Endothelial cell of umbilical vein (primary cell): ENCODE measurements at regions not wholly inside any gene's neighbourhood (a gene's known extent, or its start where the extent isn't known, plus 50 kb on each side); places are given as distances from the start of the nearest gene placed in this dataset.

Experiments
- BruUV-seq: library from RNA; stranded (reverse); fragments of 400-500 nt; replicated peaks from 2 replicates; lab custom pipeline; 2021; lab: Mats Ljungman, UMichigan
- CTCF ChIA-PET: fragments of 300-600, 350-600 bp; sonication (Branson Sonifier 250); formaldehyde crosslinking; loops from one replicate; lab custom pipeline; 2021; ENCODE audit warnings: antibody characterized with exemption, inconsistent platforms; lab: Charles Lee
- POLR2A ChIA-PET: fragments of 300-600, 350-600 bp; sonication (Branson Sonifier 250); formaldehyde crosslinking; loops from one replicate; lab custom pipeline; 2021; ENCODE audit warnings: antibody characterized with exemption, inconsistent platforms; lab: Charles Lee
- DNase-seq: peaks from one replicate; pipeline ENCODE4 v3.0.0-alpha.2; 2011; ENCODE audit warnings: low read depth, low spot score
- FAIRE-seq: peaks from 2 replicates; lab custom pipeline; 2011; peaks lifted over from hg19 to GRCh38; lab: Jason Lieb, UNC
- H2AFZ ChIP-seq: 2 replicates; pipeline ENCODE4 v1.6.0; 2012; ENCODE audit warnings: low read depth, low read length, control low read depth, inconsistent platforms
- H3K27ac ChIP-seq: 2 replicates; pipeline ENCODE4 v1.5.1; 2011; ENCODE audit warnings: low read depth, mild to moderate bottlenecking, control low read depth, low read length, moderate library complexity; ENCODE audit not compliant: insufficient read depth
- H3K27me3 ChIP-seq, 2 experiments: 2 replicates each; pipeline versions ENCODE4 v1.6.0 to v1.6.1; 2011; ENCODE audit warnings: low read length in 2 of 2, mixed read lengths in 1 of 2; ENCODE audit not compliant: control insufficient read depth in 2 of 2, insufficient read depth in 2 of 2
- H3K36me3 ChIP-seq, 2 experiments: 2 replicates in 1 of 2; 3 replicates in 1 of 2; pipeline ENCODE4 v1.5.1; 2011; ENCODE audit warnings: low read length in 2 of 2, mild to moderate bottlenecking in 1 of 2, moderate library complexity in 1 of 2; ENCODE audit not compliant: control insufficient read depth in 2 of 2, insufficient read depth in 2 of 2; ENCODE audit errors: extremely low read depth in 1 of 2
- H3K4me1 ChIP-seq: 3 replicates; pipeline ENCODE4 v1.5.1; 2011; ENCODE audit warnings: mild to moderate bottlenecking, low read length; ENCODE audit not compliant: control insufficient read depth, insufficient read depth; ENCODE audit errors: extremely low read depth
- H3K4me2 ChIP-seq: 2 replicates; pipeline ENCODE4 v1.6.1; 2011; ENCODE audit warnings: low read length, control low read depth, mixed read lengths; ENCODE audit not compliant: insufficient read depth
- H3K4me3 ChIP-seq, 3 experiments: fragments of 200-600 bp in 1 of 3; sonication (generic), shearing (Covaris generic) in 1 of 3; replicated peaks in 1 of 3; 2 replicates each; pipeline ENCODE4 v1.5.1; 2011 to 2016; ENCODE audit warnings: control low read depth in 3 of 3, low read length in 3 of 3, mild to moderate bottlenecking in 2 of 3, inconsistent platforms in 1 of 3, low read depth in 1 of 3, moderate library complexity in 1 of 3; ENCODE audit not compliant: insufficient read depth in 1 of 3
- H3K79me2 ChIP-seq: 2 replicates; pipeline ENCODE4 v1.6.0; 2012; ENCODE audit warnings: low read length, inconsistent platforms; ENCODE audit not compliant: control insufficient read depth, insufficient read depth
- H3K9ac ChIP-seq: replicated peaks from 2 replicates; pipeline ENCODE3; 2011; ENCODE audit warnings: low read length, control low read depth; ENCODE audit not compliant: insufficient read depth; ENCODE audit errors: extremely low read depth
- H3K9me1 ChIP-seq: replicated peaks from 3 replicates; pipeline ENCODE4 v1.6.0; 2011; ENCODE audit warnings: mild to moderate bottlenecking, low read length; ENCODE audit not compliant: control insufficient read depth, insufficient read depth; ENCODE audit errors: extremely low read depth
- H3K9me3 ChIP-seq: replicated peaks from 2 replicates; pipeline ENCODE4 v1.5.1; 2012; ENCODE audit warnings: low read length, inconsistent platforms; ENCODE audit not compliant: control insufficient read depth, insufficient read depth
- H4K20me1 ChIP-seq: replicated peaks from 2 replicates; pipeline ENCODE3; 2011; ENCODE audit warnings: mild to moderate bottlenecking, low read length; ENCODE audit not compliant: control insufficient read depth, insufficient read depth; ENCODE audit errors: extremely low read depth
- CTCF ChIP-seq, 2 donors: IDR thresholded peaks; 1 replicate in 1 of 2; 2 replicates in 1 of 2; pipeline ENCODE4 v1.5.1; 2011; ENCODE audit warnings: low read length in 2 of 2, mild to moderate bottlenecking in 2 of 2, moderate library complexity in 2 of 2, control low read depth in 1 of 2, inconsistent platforms in 1 of 2, low read depth in 1 of 2; ENCODE audit not compliant: insufficient read depth in 1 of 2; ENCODE audit errors: extremely low read depth in 1 of 2
- EZH2 ChIP-seq: IDR thresholded peaks from 2 replicates; pipeline ENCODE4 v1.6.1; 2012; ENCODE audit warnings: borderline replicate concordance, low read depth, mild to moderate bottlenecking, moderate library complexity, low read length, inconsistent platforms; ENCODE audit not compliant: severe bottlenecking
- FOS ChIP-seq: IDR thresholded peaks from 2 replicates; pipeline ENCODE4 v1.6.1; 2011; ENCODE audit warnings: mild to moderate bottlenecking, low read length, moderate library complexity, borderline replicate concordance; ENCODE audit not compliant: insufficient read depth
- GATA2 ChIP-seq: IDR thresholded peaks from 2 replicates; pipeline ENCODE4 v1.7.0; 2011; ENCODE audit warnings: low read depth, mild to moderate bottlenecking, moderate library complexity, mixed read lengths, low read length; ENCODE audit not compliant: insufficient read length, insufficient read depth
- JUN ChIP-seq: IDR thresholded peaks from 2 replicates; pipeline ENCODE4 v1.6.1; 2011; ENCODE audit warnings: borderline replicate concordance, low read depth; ENCODE audit not compliant: insufficient read length, insufficient read depth
- MAX ChIP-seq: IDR thresholded peaks from 2 replicates; pipeline ENCODE4 v1.6.1; 2011; ENCODE audit not compliant: insufficient read depth, insufficient read length
- MYC ChIP-seq: IDR thresholded peaks from one replicate; pipeline ENCODE4 v1.6.1; 2011; ENCODE audit warnings: mild to moderate bottlenecking, low read depth, low read length
- POLR2A ChIP-seq: IDR thresholded peaks from 2 replicates; pipeline ENCODE4 v1.6.1; 2012; ENCODE audit warnings: low read depth, mild to moderate bottlenecking, control low read depth, low read length
- POLR2AphosphoS5 ChIP-seq: IDR thresholded peaks from 2 replicates; pipeline ENCODE4 v1.6.1; 2012; ENCODE audit warnings: low read depth, mild to moderate bottlenecking, control low read depth, low read length, moderate library complexity; ENCODE audit not compliant: insufficient read depth
- dilution Hi-C: fragments of 300-500 bp; cut with MboI; formaldehyde crosslinking; loops from one replicate; pipeline ENCODE4 v1.15.0; 2019; ENCODE audit warnings: low sequenced_read_pairs; ENCODE audit not compliant: extremely low pct_ligation_motif_present
- intact Hi-C: fragments of 100-400 bp; cut with micrococcal nuclease; formaldehyde crosslinking; loops from one replicate; pipeline ENCODE4 v1.10.0; 2022

- H3K4me3 ChIP-seq, result no peak overlapping the region
- peak overlapping the region; percentile 42 for H2AFZ ChIP-seq
- peaks cover 21% of the 10 kb centered on the region for H3K4me1 ChIP-seq
- ChIA-PET CTCF (no interaction called here), POLR2A (no interaction called here)
- H3K4me2 ChIP-seq, result peak overlapping the region; percentile 32
- dilution Hi-C loops (no loop called here), intact Hi-C loops (loop anchor here (5.0 kb wide), 5 partner anchors 48 to 262 kb away; no protein-coding TSS in a partner anchor)
- no peaks in the 10 kb centered on the region for H3K79me2 ChIP-seq
- no peaks in the 10 kb centered on the region for H3K27me3 ChIP-seq
- H3K9me3 ChIP-seq, result no peaks in the 10 kb centered on the region
- no peak for TF ChIP-seq GATA2
- no peak for TF ChIP-seq FOS
- no peak for TF ChIP-seq JUN
- no peak for TF ChIP-seq EZH2
- TF ChIP-seq MYC, result no peak
- no peak for TF ChIP-seq CTCF (IDR thresholded peaks at IDR 0.05; ENCODE audit: extremely low read depth in 1 of 2, insufficient read depth in 1 of 2, low read depth in 1 of 2, low read length in 2 of 2)
- no peak for TF ChIP-seq MAX
- no peak for TF ChIP-seq POLR2AphosphoS5
- no peak for TF ChIP-seq POLR2A
- no peaks in the 10 kb centered on the region for H3K36me3 ChIP-seq
- BruUV-seq, result no TSS peak
- no peaks in the 10 kb centered on the region for H4K20me1 ChIP-seq
- no peaks in the 10 kb centered on the region for H3K9me1 ChIP-seq
- no peak for FAIRE-seq
- DNase-seq, result peak; percentile 14
- no peak overlapping the region for H3K9ac ChIP-seq
- H3K27ac ChIP-seq, result peak overlapping the region; percentile 48
Observed at GRCh38 chrX:39905538-39905891, 192.2 kb downstream of the BCOR start.
